Body of pancreas (tissue), 4 donors: ENCODE measurements at regions not wholly inside any gene's neighbourhood (a gene's known extent, or its start where the extent isn't known, plus 50 kb on each side); places are given as distances from the start of the nearest gene placed in this dataset.

Experiments used
- ATAC-seq: fragments of 150-250 bp; one replicate; pipeline ENCODE4 v1.9.1; 2016
- DNase-seq, 4 donors: peaks; one replicate each; pipeline ENCODE4 v3.0.0-alpha.2; 2019
- H3K27ac ChIP-seq, 4 donors: fragments of 200-600 bp; sonication (generic); 1 replicate in 3 of 4; 2 replicates in 1 of 4; pipeline versions ENCODE4 v1.5.1 to v1.6.1; 2016 to 2019; ENCODE audit warnings: mild to moderate bottlenecking in 1 of 4, mixed read lengths in 1 of 4, moderate library complexity in 1 of 4
- H3K27me3 ChIP-seq, 2 donors: fragments of 200-600 bp; sonication (generic); one replicate each; pipeline ENCODE4 v1.6.0; 2016; ENCODE audit warnings: mild to moderate bottlenecking in 1 of 2
- H3K36me3 ChIP-seq, 2 donors: fragments of 200-600 bp; sonication (generic); replicated peaks in 1 of 2; 2 replicates each; pipeline ENCODE4 v1.5.1; 2016; ENCODE audit warnings: low read depth in 2 of 2; ENCODE audit not compliant: insufficient read depth in 1 of 2
- H3K4me1 ChIP-seq: fragments of 200-600 bp; sonication (generic); one replicate; pipeline ENCODE4 v1.6.0; 2016
- H3K4me3 ChIP-seq, 2 donors: fragments of 200-600 bp; sonication (generic); 1 replicate in 1 of 2; 2 replicates in 1 of 2; pipeline ENCODE4 v1.5.1; 2016 to 2019
- H3K9me3 ChIP-seq, 3 donors: fragments of 200-600 bp; sonication (generic); 1 replicate in 2 of 3; 2 replicates in 1 of 3; pipeline ENCODE4 v1.5.1; 2016
- POLR2A ChIP-seq, 3 donors: fragments of 450-650 bp; IDR thresholded peaks; one replicate each; pipeline ENCODE4 v1.6.1; 2016; ENCODE audit warnings: antibody characterized with exemption in 3 of 3, mild to moderate bottlenecking in 2 of 3
- WGBS, 2 donors: methylation state at CpG; one replicate each; pipeline ENCODE4 v1.1.5; 2017; 5-methylcytosine and 5-hydroxymethylcytosine counted together
- intact Hi-C: fragments of 100-400 bp; cut with DNase I; formaldehyde crosslinking; loops from one replicate; pipeline ENCODE4 v1.15.1; 2023
- TF ChIP-seq, protein P1 (sequence below), 7 experiments: fragments of 450-650 bp in 4 of 7; fragments of 200-600 bp in 3 of 7; sonication (generic) in 3 of 7; IDR thresholded peaks; one replicate each; pipeline ENCODE4 v1.5.1; 2016 to 2019; ENCODE audit warnings: antibody characterized with exemption in 7 of 7

DNA sequence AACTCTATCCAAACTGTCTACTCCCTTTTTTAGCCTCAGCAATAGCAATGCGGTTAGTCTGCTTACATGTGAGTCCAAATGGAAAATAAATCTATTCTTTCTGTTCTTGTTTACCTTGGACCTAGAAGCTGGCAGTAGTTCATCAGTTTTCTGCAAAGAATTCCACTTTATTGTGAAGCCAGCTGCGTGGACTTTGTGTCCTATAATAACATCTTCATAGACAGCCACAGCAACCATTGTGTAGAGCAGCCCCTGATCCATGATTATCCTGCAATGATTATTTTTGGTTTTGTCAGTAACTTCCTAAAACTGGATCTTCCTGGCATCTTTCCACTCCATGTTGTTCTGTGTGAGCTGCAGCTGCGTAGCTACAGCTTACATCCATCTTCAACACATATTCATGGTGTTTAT is 408.7 kb downstream of the NUF2 start:
- ATAC-seq (no peak), DNase-seq (no peak)
- intact Hi-C loops, result no loop called here
- Histone ChIP-seq H3K27ac (no peak overlapping the region), H3K4me3 (no peak overlapping the region), H3K27me3 (no peaks in the 10 kb centered on the region), H3K4me1 (no peaks in the 10 kb centered on the region), H3K36me3 (no peaks in the 10 kb centered on the region), H3K9me3 (no peaks in the 10 kb centered on the region)
- WGBS, 2 donors, result 26 to 40% methylated on average over 3 of the region's 3 CpGs
- TF ChIP-seq, protein P1, sequence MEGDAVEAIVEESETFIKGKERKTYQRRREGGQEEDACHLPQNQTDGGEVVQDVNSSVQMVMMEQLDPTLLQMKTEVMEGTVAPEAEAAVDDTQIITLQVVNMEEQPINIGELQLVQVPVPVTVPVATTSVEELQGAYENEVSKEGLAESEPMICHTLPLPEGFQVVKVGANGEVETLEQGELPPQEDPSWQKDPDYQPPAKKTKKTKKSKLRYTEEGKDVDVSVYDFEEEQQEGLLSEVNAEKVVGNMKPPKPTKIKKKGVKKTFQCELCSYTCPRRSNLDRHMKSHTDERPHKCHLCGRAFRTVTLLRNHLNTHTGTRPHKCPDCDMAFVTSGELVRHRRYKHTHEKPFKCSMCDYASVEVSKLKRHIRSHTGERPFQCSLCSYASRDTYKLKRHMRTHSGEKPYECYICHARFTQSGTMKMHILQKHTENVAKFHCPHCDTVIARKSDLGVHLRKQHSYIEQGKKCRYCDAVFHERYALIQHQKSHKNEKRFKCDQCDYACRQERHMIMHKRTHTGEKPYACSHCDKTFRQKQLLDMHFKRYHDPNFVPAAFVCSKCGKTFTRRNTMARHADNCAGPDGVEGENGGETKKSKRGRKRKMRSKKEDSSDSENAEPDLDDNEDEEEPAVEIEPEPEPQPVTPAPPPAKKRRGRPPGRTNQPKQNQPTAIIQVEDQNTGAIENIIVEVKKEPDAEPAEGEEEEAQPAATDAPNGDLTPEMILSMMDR (IDR thresholded peaks at IDR 0.05), result no peak
- TF ChIP-seq POLR2A (IDR thresholded peaks at IDR 0.05), result no peak

DNA sequence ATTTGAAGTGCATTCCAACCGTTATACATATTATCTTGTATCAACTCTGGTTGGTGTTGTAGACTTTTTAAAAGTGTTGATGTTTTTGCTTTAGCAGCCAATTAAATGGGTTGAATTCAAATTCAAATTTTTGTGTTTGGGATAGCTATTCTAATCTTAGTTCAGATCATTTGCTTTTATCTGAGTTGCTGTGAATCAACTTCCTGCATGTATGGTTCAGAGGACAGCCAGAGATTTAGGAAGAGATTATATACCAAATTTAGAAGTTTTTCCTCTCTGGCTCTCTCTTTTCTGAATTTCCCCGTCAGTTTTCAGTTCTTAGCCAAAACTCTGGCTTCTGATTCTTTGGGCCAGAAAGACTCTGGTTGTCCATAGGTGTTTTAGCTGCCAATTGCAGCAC is 415.5 kb downstream of the NUF2 start:
- intact Hi-C loops, result no loop called here
- 41 to 51% methylated on average over 2 of the region's 2 CpGs for WGBS, 2 donors
- Histone ChIP-seq H3K27ac (no peak overlapping the region), H3K9me3 (no peaks in the 10 kb centered on the region), H3K4me1 (no peaks in the 10 kb centered on the region), H3K27me3 (no peaks in the 10 kb centered on the region), H3K4me3 (no peak overlapping the region), H3K36me3 (no peaks in the 10 kb centered on the region)
- ATAC-seq, result no peak
- no peak for DNase-seq
- no peak for TF ChIP-seq POLR2A (IDR thresholded peaks at IDR 0.05)
- TF ChIP-seq, protein P1 (IDR thresholded peaks at IDR 0.05), result no peak

DNA sequence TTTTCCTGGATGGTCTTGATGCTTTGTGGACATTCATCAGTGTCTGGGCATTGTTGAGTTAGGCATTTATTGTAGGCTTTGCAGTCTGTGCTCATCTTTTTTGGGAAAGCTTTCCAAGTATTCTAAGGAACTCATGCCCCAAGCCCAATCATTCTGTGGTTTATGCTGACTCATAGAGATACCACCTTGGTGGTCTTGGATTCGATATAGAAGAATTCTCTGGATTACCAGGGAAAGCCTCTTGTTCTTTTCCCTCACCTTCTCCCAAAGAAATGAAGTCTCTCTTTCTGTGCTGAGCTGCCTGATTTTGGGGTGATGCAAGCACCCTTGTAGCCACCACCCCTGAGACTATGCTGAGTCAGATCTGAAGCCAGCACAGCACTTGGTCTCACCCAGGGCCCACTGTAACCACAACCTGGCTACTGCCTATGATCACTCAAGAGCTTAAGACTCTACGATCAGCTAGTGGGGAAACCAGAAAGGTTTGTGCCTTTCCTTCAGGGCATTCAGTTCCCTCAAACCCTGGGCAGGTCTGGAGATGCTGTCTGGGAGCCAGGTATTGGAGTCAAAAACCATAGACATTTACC is 422.6 kb downstream of the NUF2 start:
- 56 to 74% methylated on average over 2 of the region's 2 CpGs for WGBS, 2 donors

DNA sequence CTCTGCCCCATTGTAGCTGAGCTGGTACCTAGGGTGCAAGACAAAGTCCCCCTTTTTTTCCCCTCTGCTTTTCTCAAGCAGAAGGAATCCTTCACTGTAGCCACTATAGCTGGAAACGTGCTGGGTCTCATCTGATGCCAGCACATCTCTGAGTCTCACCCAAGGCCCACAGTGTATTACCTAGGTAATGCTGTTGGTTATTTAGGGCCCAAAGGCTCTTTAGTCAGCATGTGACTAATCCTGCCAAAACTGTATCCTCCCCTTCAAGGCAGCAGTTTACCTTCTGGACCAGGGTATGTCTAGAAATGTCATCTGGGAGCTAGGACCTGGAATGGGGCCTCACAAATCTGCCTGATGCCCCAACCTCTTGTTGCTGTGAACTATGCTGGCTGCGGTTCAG is 423.4 kb downstream of the NUF2 start:
- H3K4me1 ChIP-seq, result no peaks in the 10 kb centered on the region
- intact Hi-C loops, result no loop called here
- H3K27ac ChIP-seq, result no peak overlapping the region
- H3K9me3 ChIP-seq, result peaks cover 0 to 9% (median 0%) of the 10 kb centered on the region in 3 donors
- ATAC-seq (no peak), DNase-seq (no peak)
- no peak overlapping the region for H3K4me3 ChIP-seq
- H3K36me3 ChIP-seq, result no peaks in the 10 kb centered on the region
- TF ChIP-seq POLR2A (IDR thresholded peaks at IDR 0.05), result no peak
- TF ChIP-seq, protein P1 (IDR thresholded peaks at IDR 0.05), result no peak
- WGBS, 2 donors, result 29 to 37% methylated on average over 2 of the region's 2 CpGs
- H3K27me3 ChIP-seq, result no peaks in the 10 kb centered on the region

More for the DNA sequence above, 422.6 kb downstream of the NUF2 start:
- TF ChIP-seq, protein P1 (IDR thresholded peaks at IDR 0.05), result no peak
- no peak for TF ChIP-seq POLR2A (IDR thresholded peaks at IDR 0.05)
- intact Hi-C loops, result no loop called here
- Histone ChIP-seq H3K27ac (no peak overlapping the region), H3K4me1 (no peaks in the 10 kb centered on the region), H3K36me3 (no peaks in the 10 kb centered on the region), H3K9me3 (peaks cover 0 to 9% (median 0%) of the 10 kb centered on the region in 3 donors), H3K27me3 (no peaks in the 10 kb centered on the region), H3K4me3 (no peak overlapping the region)
- ATAC-seq, result no peak
- no peak for DNase-seq

DNA sequence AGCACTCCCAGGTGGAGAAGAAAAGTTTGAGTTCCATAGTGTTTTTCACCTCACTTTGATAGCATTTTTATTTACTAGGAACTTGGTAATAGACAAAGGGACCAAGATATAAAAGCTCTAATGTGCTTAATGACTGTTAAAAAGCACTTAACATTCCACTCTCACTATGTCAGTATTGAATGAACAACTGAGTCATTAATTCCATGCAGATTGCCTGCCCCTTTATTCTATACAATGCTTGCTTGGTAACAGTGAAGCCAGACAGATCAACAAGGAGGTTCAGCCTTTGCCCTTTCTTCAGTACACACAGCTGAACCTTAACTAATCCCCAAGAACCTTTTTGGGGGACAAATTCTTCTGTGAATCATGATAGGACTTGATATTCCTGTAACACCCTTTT is 425.5 kb downstream of the NUF2 start:
- Histone ChIP-seq H3K4me1 (no peaks in the 10 kb centered on the region), H3K36me3 (no peaks in the 10 kb centered on the region), H3K9me3 (peaks cover 0 to 9% (median 0%) of the 10 kb centered on the region in 3 donors), H3K27ac (no peak overlapping the region), H3K27me3 (no peaks in the 10 kb centered on the region), H3K4me3 (no peak overlapping the region)
- no peak for DNase-seq
- no peak for ATAC-seq
- TF ChIP-seq, protein P1 (IDR thresholded peaks at IDR 0.05), result no peak
- no peak for TF ChIP-seq POLR2A (IDR thresholded peaks at IDR 0.05)
- intact Hi-C loops, result no loop called here
